ENCODE measurements at regions not wholly inside any gene's neighbourhood (a gene's known extent, or its start where the extent isn't known, plus 50 kb on each side); places are given as distances from the start of the nearest gene placed in this dataset.

- Histone ChIP-seq H3K36me3 (no peaks in the 10 kb centered on the region), H3K4me3 (no peak overlapping the region), H3K4me1 (peaks cover 18 to 31% of the 10 kb centered on the region in 2 donors), H3K27ac (peak overlapping the region; percentile 65 to 76 (median 69)), H3K9me3 (no peaks in the 10 kb centered on the region), H3K27me3 (no peaks in the 10 kb centered on the region)
- DNase-seq = peak; percentile 54 to 62
- TF ChIP-seq CTCF (IDR thresholded peaks at IDR 0.05 in 4 of 5, conservative IDR thresholded peaks at IDR 0.05 in 1 of 5) = no peak
- no peak for TF ChIP-seq POLR2A (IDR thresholded peaks at IDR 0.05)
- intact Hi-C loops (cut with DNase I; ENCODE audit: low total_unique reads) = loop anchor here (2.0 kb wide), 2 partner anchors 93 to 317 kb away; partner anchors contain the start of gene TLE1
- peak; percentile 62 to 76 for ATAC-seq
- in situ Hi-C loops (cut with MboI; ENCODE audit: low sequenced_read_pairs in 4 of 4) = no loop called here
Observed at GRCh38 chr9:81371824-81372223, 317.5 kb downstream of the TLE1 start.

- no peak overlapping the region for H3K4me3 ChIP-seq
- DNase-seq = no peak
- H3K27ac ChIP-seq = no peak overlapping the region
- no peak for ATAC-seq
- H3K9me3 ChIP-seq = no peaks in the 10 kb centered on the region
- in situ Hi-C loops (cut with MboI; ENCODE audit: low sequenced_read_pairs in 4 of 4) = no loop called here
- H3K4me1 ChIP-seq = peaks cover 18 to 23% of the 10 kb centered on the region in 2 donors
- TF ChIP-seq POLR2A (IDR thresholded peaks at IDR 0.05) = no peak
- TF ChIP-seq CTCF (IDR thresholded peaks at IDR 0.05 in 4 of 5, conservative IDR thresholded peaks at IDR 0.05 in 1 of 5) = no peak
- no peaks in the 10 kb centered on the region for H3K27me3 ChIP-seq
- intact Hi-C loops (cut with DNase I; ENCODE audit: low total_unique reads) = no loop called here
- no peaks in the 10 kb centered on the region for H3K36me3 ChIP-seq
Observed at GRCh38 chr9:81370650-81371049, 318.7 kb downstream of the TLE1 start.

DNA sequence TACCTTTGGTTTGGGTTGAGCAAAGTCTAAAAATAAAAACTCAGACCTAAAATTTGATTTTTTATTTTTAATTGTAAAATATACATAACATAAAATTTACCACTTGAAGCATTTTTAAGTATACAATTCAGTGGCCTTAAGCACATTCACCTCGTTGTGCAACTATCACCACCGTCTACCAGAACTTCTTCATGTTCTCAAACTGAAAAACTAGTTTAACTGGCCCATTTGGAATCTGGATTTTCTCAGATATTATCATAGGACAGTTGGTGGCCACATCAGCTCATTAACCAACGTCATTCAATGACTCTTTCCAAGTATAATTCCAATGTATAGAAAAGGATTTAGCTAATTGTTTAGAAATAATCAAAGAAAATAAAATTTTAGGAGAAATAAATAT, 319.3 kb downstream of the TLE1 start:
- DNase-seq (no peak), ATAC-seq (no peak)
- in situ Hi-C loops (cut with MboI; ENCODE audit: low sequenced_read_pairs in 4 of 4) = no loop called here
- Histone ChIP-seq H3K27ac (no peak overlapping the region), H3K4me3 (no peak overlapping the region), H3K4me1 (peaks cover 18 to 20% of the 10 kb centered on the region in 2 donors), H3K27me3 (no peaks in the 10 kb centered on the region), H3K36me3 (no peaks in the 10 kb centered on the region), H3K9me3 (no peaks in the 10 kb centered on the region)
- intact Hi-C loops (cut with DNase I; ENCODE audit: low total_unique reads) = no loop called here
- no peak for TF ChIP-seq CTCF (IDR thresholded peaks at IDR 0.05 in 4 of 5, conservative IDR thresholded peaks at IDR 0.05 in 1 of 5)
- TF ChIP-seq POLR2A (IDR thresholded peaks at IDR 0.05) = no peak

DNA sequence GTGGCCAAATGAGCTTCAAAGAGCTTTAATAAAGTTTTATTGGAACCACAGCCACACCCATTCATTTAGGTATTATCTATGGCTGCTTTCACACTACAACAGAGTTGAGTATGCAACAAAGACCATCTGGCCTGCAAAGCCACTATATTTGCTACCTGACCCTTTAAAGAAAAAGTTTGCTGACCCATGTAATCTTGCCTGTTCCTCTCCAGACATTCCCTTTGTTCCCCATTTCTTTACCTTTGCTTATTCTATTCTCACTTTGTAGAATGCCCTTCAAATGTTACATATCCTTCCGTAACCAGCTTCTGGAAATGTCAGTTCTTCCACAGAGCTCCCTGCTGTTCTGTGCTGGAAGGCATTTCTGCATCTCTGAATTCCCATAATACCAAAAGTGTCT, 320.2 kb downstream of the TLE1 start:
- DNase-seq (no peak), ATAC-seq (no peak)
- Histone ChIP-seq H3K27ac (no peak overlapping the region), H3K4me3 (no peak overlapping the region), H3K9me3 (no peaks in the 10 kb centered on the region), H3K27me3 (no peaks in the 10 kb centered on the region), H3K4me1 (peaks cover 18% of the 10 kb centered on the region in 2 donors), H3K36me3 (no peaks in the 10 kb centered on the region)
- intact Hi-C loops (cut with DNase I; ENCODE audit: low total_unique reads) (no loop called here), in situ Hi-C loops (cut with MboI; ENCODE audit: low sequenced_read_pairs in 4 of 4) (no loop called here)
- no peak for TF ChIP-seq POLR2A (IDR thresholded peaks at IDR 0.05)
- no peak for TF ChIP-seq CTCF (IDR thresholded peaks at IDR 0.05 in 4 of 5, conservative IDR thresholded peaks at IDR 0.05 in 1 of 5)

- in situ Hi-C loops (cut with MboI; ENCODE audit: low sequenced_read_pairs in 4 of 4) (no loop called here), intact Hi-C loops (cut with DNase I; ENCODE audit: low total_unique reads) (no loop called here)
- Histone ChIP-seq H3K27ac (no peak overlapping the region), H3K36me3 (no peaks in the 10 kb centered on the region), H3K4me3 (no peak overlapping the region), H3K27me3 (no peaks in the 10 kb centered on the region), H3K4me1 (no peaks in the 10 kb centered on the region), H3K9me3 (no peaks in the 10 kb centered on the region)
- no peak for ATAC-seq
- TF ChIP-seq CTCF (IDR thresholded peaks at IDR 0.05 in 4 of 5, conservative IDR thresholded peaks at IDR 0.05 in 1 of 5) = no peak
- TF ChIP-seq POLR2A (IDR thresholded peaks at IDR 0.05) = no peak
- DNase-seq = no peak
Observed at GRCh38 chr9:81363916-81364480, 325.3 kb downstream of the TLE1 start.
